AG09309 (cell line): ENCODE measurements at regions not wholly inside any gene's neighbourhood (a gene's known extent, or its start where the extent isn't known, plus 50 kb on each side); places are given as distances from the start of the nearest gene placed in this dataset.

Experiments
- DNase-seq: peaks from one replicate; pipeline ENCODE4 v3.0.0-alpha.2; 2010; ENCODE audit warnings: low read depth
- H3K4me3 ChIP-seq: 2 replicates; pipeline ENCODE4 v1.5.1; 2011; ENCODE audit warnings: mild to moderate bottlenecking, low read depth, low read length, moderate library complexity; ENCODE audit not compliant: control insufficient read depth
- TF ChIP-seq, protein P1 (sequence below): IDR thresholded peaks from 2 replicates; pipeline ENCODE4 v1.5.1; 2011; ENCODE audit warnings: mild to moderate bottlenecking, low read depth, low read length, inconsistent platforms; ENCODE audit not compliant: insufficient read depth, control insufficient read depth; ENCODE audit errors: missing control alignments

DNA sequence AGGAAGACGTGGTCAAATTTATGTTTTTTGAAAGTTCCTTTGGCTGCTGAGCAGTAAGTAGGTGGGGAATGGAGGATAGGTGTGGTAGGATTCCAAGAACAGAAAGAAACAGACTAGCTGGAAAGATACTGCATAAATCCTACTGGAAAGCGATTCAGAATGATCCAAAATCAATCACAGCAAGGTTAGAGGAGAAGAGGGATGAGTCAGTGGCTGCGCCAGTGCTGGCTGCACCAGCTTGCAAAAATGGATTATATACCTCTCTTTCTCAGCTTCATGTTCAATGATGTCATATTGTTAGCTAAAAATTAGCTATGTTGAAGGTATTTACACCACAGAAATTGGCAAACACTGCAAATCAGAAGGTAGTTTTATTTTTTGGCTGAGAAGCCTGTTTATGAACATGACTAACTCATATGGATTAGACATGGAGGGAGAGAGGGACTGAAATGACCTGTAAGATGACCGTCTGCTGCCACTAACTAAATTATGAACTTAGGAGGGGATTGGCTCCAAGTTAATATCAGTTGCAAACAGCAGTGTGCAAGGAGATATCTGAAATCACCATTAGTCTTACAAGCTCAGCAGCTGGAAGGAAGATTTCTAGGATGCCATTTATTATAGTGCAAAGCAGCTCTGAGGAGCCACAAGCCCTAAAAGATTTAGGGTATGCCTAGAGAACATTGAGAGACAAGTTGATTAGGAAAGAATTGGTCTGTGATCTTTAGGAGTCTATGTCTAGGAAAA, 405.3 kb downstream of the MID1IP1 start:
- TF ChIP-seq, protein P1, sequence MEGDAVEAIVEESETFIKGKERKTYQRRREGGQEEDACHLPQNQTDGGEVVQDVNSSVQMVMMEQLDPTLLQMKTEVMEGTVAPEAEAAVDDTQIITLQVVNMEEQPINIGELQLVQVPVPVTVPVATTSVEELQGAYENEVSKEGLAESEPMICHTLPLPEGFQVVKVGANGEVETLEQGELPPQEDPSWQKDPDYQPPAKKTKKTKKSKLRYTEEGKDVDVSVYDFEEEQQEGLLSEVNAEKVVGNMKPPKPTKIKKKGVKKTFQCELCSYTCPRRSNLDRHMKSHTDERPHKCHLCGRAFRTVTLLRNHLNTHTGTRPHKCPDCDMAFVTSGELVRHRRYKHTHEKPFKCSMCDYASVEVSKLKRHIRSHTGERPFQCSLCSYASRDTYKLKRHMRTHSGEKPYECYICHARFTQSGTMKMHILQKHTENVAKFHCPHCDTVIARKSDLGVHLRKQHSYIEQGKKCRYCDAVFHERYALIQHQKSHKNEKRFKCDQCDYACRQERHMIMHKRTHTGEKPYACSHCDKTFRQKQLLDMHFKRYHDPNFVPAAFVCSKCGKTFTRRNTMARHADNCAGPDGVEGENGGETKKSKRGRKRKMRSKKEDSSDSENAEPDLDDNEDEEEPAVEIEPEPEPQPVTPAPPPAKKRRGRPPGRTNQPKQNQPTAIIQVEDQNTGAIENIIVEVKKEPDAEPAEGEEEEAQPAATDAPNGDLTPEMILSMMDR, result no peak
- DNase-seq, result no peak
- H3K4me3 ChIP-seq, result no peak overlapping the region

DNA sequence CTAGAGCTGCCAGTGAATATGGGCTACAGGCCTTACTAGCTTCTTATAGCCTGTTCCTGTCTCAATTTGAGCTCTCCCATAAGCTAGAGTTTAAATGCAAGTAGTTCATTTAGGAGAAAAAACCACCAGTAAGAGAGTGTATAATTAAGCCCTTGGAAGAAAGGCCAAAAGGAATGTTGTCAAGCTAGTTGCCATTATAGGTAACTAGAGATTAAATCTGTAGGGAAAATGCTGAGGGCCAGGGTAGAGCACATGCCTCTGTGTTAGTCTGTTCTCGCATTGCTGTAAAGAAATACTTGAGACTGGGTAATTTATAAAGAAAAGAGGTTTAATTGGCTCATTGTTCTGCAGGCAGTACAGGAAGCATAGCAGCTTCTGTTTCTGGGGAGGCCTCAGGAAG, 410.2 kb downstream of the MID1IP1 start:
- DNase-seq, result no peak
- no peak overlapping the region for H3K4me3 ChIP-seq
- TF ChIP-seq, protein P1, result no peak

DNA sequence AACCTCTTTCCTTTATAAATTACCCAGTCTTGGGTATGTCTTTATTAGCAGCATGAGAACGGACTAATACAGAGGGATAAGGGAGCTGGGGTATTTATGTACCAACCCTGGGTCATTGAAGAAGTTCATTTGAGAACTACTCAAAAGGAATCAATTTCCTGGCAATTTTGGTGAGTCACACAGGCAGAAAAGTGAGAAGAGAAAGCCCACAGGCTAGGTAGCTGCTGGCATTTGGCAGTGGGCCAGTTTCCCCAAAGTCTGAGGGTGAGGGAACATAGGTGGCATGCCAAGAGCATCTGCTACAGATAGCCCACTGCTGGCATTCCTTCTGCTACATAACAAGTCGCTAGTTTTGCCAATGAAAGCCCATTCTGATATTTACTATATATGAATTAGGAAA, 411.2 kb downstream of the MID1IP1 start:
- TF ChIP-seq, protein P1, result no peak
- no peak overlapping the region for H3K4me3 ChIP-seq
- no peak for DNase-seq

DNA sequence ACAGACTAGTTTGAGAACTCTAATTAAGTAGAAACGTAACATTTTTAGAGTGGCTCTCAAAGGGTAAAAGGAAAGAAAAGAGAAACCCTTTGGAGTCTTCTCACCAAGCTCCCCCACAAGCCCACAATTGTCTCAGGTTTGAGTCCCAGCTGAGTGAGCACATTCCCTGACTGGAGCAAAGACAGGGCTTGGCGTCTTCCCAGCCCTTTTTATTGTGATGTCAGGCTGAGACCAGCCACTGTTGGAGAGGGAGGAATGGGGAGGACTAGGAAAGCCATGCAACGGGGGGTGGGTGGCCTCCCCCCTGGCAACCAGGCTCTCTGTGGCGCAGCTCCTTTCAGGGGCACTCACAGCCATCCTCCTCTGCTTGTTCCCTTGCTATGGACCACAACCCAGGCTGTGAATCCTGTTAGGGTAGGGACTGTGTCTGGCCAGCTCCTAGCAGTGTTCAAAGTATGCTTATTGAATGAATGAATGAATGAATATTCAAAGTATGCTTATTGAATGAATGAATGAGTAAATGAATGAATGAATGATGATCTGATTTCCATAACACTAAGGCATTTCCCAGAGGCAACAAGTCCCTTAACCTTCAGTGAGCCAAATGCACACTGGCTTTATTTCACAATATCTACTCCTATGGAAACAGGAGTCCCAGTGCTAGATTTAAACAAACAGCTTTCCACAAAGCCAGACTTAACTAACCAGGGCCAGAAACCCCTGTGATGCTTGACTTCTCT, 413.3 kb downstream of the MID1IP1 start:
- TF ChIP-seq, protein P1, result no peak
- DNase-seq, result no peak
- no peak overlapping the region for H3K4me3 ChIP-seq

DNA sequence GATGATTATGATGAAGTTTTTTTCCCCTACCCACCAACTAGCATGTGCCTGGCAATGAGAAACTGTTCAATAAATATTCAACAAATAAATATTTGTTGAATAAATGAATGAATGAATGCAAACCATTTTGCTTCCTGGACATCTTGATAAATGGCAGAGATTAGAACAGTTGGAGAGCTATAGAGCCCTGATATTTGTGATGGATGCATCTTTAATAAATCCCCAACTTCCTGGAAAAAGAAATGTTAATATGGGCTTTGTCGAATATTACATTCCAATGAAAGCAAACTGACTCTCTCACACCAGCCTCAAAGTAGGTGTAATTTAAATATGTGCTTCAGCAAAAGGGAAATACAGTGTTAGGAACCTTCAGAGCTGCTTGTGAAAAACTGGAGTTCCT, 419.7 kb downstream of the MID1IP1 start:
- H3K4me3 ChIP-seq, result no peak overlapping the region
- TF ChIP-seq, protein P1, result no peak
- no peak for DNase-seq

DNA sequence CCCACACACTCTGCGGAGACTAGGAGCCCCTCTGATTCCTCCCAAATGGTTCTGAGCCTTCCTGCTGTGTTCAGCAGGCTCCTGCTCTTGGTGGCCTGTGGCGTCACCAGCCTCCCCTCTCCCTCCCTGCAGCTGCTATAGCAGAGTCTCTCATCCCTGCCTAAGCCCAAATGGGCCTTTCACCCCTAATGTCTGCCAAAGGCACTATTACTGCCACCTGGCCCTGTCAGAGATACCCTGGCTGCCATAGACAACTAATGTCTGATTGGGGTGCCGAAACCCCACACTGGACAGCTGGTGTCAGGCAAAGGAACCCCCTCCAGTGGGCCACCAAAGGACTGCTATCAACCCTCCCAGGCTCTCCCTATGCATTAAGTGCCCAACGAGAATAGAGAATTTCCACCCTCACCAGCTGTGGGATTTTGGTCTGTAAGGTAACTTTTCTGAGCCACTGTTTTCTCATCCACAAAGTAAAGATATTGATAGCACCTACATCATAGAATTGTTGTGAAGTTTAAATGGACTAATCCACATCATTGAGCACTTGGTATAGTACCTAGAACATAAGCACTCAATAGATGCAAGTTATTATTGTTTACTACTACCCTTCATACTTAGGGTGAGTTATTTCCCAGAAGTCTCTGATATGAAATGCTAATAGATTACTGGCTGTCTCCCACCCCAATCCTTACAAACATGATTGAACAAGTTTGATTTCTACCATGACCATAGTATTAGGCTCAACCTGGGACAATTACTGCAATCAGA, 421.3 kb downstream of the MID1IP1 start:
- TF ChIP-seq, protein P1, result no peak
- H3K4me3 ChIP-seq, result no peak overlapping the region
- DNase-seq, result no peak
